ENCODE measurements at regions not wholly inside any gene's neighbourhood (a gene's known extent, or its start where the extent isn't known, plus 50 kb on each side); places are given as distances from the start of the nearest gene placed in this dataset.

GRCh38 chr12:58368001-58368400, 426.6 kb downstream of the ATP23 start:
- no peaks in the 10 kb centered on the region for H3K4me1 Mint-ChIP-seq (ENCODE audit: low read depth)
- intact Hi-C loops (cut with DNase I, micrococcal nuclease), result no loop called here
- Histone ChIP-seq H3K36me3 (ENCODE audit: insufficient read depth, low read length) (no peaks in the 10 kb centered on the region), H3K4me1 (ENCODE audit: insufficient read depth, low read length) (no peaks in the 10 kb centered on the region), H3K27me3 (ENCODE audit: control insufficient read depth in 1 of 2, insufficient read depth in 2 of 2, low read length in 2 of 2) (no peaks in the 10 kb centered on the region), H3K9me3 (ENCODE audit: control insufficient read depth in 1 of 2, insufficient read depth in 1 of 2, low read length in 2 of 2) (no peaks in the 10 kb centered on the region), H3K27ac (ENCODE audit: low read depth in 1 of 2, low read length in 2 of 2) (no peak overlapping the region), H3K4me3 (ENCODE audit: low read length) (no peak overlapping the region)
- no peak for TF ChIP-seq CTCF (IDR thresholded peaks at IDR 0.05)
- no peak overlapping the region for H3K4me3 Mint-ChIP-seq
- H3K9me3 Mint-ChIP-seq, result peaks cover 3% of the 10 kb centered on the region
- no peak for ATAC-seq (ENCODE audit: poor library complexity)
- DNase-seq, result no peak
- no peaks in the 10 kb centered on the region for H3K36me3 Mint-ChIP-seq (ENCODE audit: low read depth)
- CTCF ChIA-PET, result no interaction called here
- H3K27ac Mint-ChIP-seq, result no peak overlapping the region
- H3K27me3 Mint-ChIP-seq, result peaks cover 11% of the 10 kb centered on the region
- POLR2A ChIA-PET, result no interaction called here

DNA sequence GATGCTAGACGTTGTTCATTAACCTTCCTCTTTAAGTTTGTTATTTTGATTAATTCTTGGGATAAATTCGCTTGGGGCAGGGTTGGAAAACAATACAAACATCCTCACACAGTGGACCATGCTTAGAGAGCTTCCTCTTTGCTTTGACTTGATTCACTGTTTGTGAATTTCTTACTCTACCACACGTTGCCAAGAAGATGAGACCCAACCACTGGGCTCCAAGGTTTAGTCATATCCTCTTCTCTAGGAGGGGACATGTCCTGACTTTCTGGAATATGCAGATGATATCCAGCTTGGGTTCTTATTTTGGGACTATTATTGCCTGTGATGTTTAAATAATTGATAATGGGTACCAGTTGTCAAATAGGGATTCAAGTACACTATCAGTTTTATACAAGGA, 428.2 kb downstream of the ATP23 start:
- no peak overlapping the region for H3K27ac ChIP-seq (ENCODE audit: low read depth in 1 of 2, low read length in 2 of 2)
- no peaks in the 10 kb centered on the region for H3K36me3 ChIP-seq (ENCODE audit: insufficient read depth, low read length)
- no peak overlapping the region for H3K4me3 Mint-ChIP-seq
- ChIA-PET CTCF (no interaction called here), POLR2A (no interaction called here)
- TF ChIP-seq CTCF (IDR thresholded peaks at IDR 0.05), result no peak
- H3K27ac Mint-ChIP-seq, result no peak overlapping the region
- no peaks in the 10 kb centered on the region for H3K4me1 ChIP-seq (ENCODE audit: insufficient read depth, low read length)
- H3K36me3 Mint-ChIP-seq (ENCODE audit: low read depth), result no peaks in the 10 kb centered on the region
- peaks cover 3% of the 10 kb centered on the region for H3K9me3 Mint-ChIP-seq
- no peak overlapping the region for H3K4me3 ChIP-seq (ENCODE audit: low read length)
- no peaks in the 10 kb centered on the region for H3K4me1 Mint-ChIP-seq (ENCODE audit: low read depth)
- ATAC-seq (ENCODE audit: poor library complexity) (no peak), DNase-seq (no peak)
- intact Hi-C loops (cut with DNase I, micrococcal nuclease), result no loop called here
- peaks cover 11% of the 10 kb centered on the region for H3K27me3 Mint-ChIP-seq
- no peaks in the 10 kb centered on the region for H3K27me3 ChIP-seq (ENCODE audit: control insufficient read depth in 1 of 2, insufficient read depth in 2 of 2, low read length in 2 of 2)
- H3K9me3 ChIP-seq (ENCODE audit: control insufficient read depth in 1 of 2, insufficient read depth in 1 of 2, low read length in 2 of 2), result no peaks in the 10 kb centered on the region

- Histone ChIP-seq H3K4me3 (ENCODE audit: low read length) (no peak overlapping the region), H3K4me1 (ENCODE audit: insufficient read depth, low read length) (no peaks in the 10 kb centered on the region), H3K36me3 (ENCODE audit: insufficient read depth, low read length) (no peaks in the 10 kb centered on the region), H3K27me3 (ENCODE audit: control insufficient read depth in 1 of 2, insufficient read depth in 2 of 2, low read length in 2 of 2) (no peaks in the 10 kb centered on the region), H3K27ac (ENCODE audit: low read depth in 1 of 2, low read length in 2 of 2) (no peak overlapping the region), H3K9me3 (ENCODE audit: control insufficient read depth in 1 of 2, insufficient read depth in 1 of 2, low read length in 2 of 2) (no peaks in the 10 kb centered on the region)
- H3K4me3 Mint-ChIP-seq, result no peak overlapping the region
- CTCF ChIA-PET, result no interaction called here
- no peak for DNase-seq
- no peak for ATAC-seq (ENCODE audit: poor library complexity)
- no peaks in the 10 kb centered on the region for H3K4me1 Mint-ChIP-seq (ENCODE audit: low read depth)
- H3K36me3 Mint-ChIP-seq (ENCODE audit: low read depth), result no peaks in the 10 kb centered on the region
- peaks cover 3% of the 10 kb centered on the region for H3K9me3 Mint-ChIP-seq
- POLR2A ChIA-PET, result no interaction called here
- H3K27me3 Mint-ChIP-seq, result no peaks in the 10 kb centered on the region
- no peak for TF ChIP-seq CTCF (IDR thresholded peaks at IDR 0.05)
- intact Hi-C loops (cut with DNase I, micrococcal nuclease), result no loop called here
- H3K27ac Mint-ChIP-seq, result no peak overlapping the region
Observed at GRCh38 chr12:58372298-58372697, 430.9 kb downstream of the ATP23 start.
